ENCODE measurements at regions not wholly inside any gene's neighbourhood (a gene's known extent, or its start where the extent isn't known, plus 50 kb on each side); places are given as distances from the start of the nearest gene placed in this dataset.

GRCh38 chr5:57911438-57911837 is 428.8 kb upstream of the ACTBL2 start:
- DNase-seq (ENCODE audit: low read depth), result no peak
- TF ChIP-seq CTCF (IDR thresholded peaks at IDR 0.05; ENCODE audit: low read depth, low read length, missing control alignments), result no peak
- in situ Hi-C loops (cut with HindIII; ENCODE audit: low sequenced_read_pairs), result no loop called here
- H3K4me3 ChIP-seq (ENCODE audit: low read depth, low read length), result no peak overlapping the region

GRCh38 chr5:57906671-57907070 is 424.1 kb upstream of the ACTBL2 start:
- in situ Hi-C loops (cut with HindIII; ENCODE audit: low sequenced_read_pairs), result no loop called here
- TF ChIP-seq CTCF (IDR thresholded peaks at IDR 0.05; ENCODE audit: low read depth, low read length, missing control alignments), result no peak
- no peak overlapping the region for H3K4me3 ChIP-seq (ENCODE audit: low read depth, low read length)
- no peak for DNase-seq (ENCODE audit: low read depth)

GRCh38 chr5:57903458-57903857 is 420.8 kb upstream of the ACTBL2 start:
- no peak overlapping the region for H3K4me3 ChIP-seq (ENCODE audit: low read depth, low read length)
- no peak for TF ChIP-seq CTCF (IDR thresholded peaks at IDR 0.05; ENCODE audit: low read depth, low read length, missing control alignments)
- no peak for DNase-seq (ENCODE audit: low read depth)
- in situ Hi-C loops (cut with HindIII; ENCODE audit: low sequenced_read_pairs), result no loop called here

GRCh38 chr5:57902095-57902494 is 419.5 kb upstream of the ACTBL2 start:
- no peak overlapping the region for H3K4me3 ChIP-seq (ENCODE audit: low read depth, low read length)
- no peak for DNase-seq (ENCODE audit: low read depth)
- in situ Hi-C loops (cut with HindIII; ENCODE audit: low sequenced_read_pairs), result no loop called here
- no peak for TF ChIP-seq CTCF (IDR thresholded peaks at IDR 0.05; ENCODE audit: low read depth, low read length, missing control alignments)

- TF ChIP-seq CTCF (IDR thresholded peaks at IDR 0.05; ENCODE audit: low read depth, low read length, missing control alignments), result no peak
- in situ Hi-C loops (cut with HindIII; ENCODE audit: low sequenced_read_pairs), result no loop called here
- H3K4me3 ChIP-seq (ENCODE audit: low read depth, low read length), result no peak overlapping the region
- DNase-seq (ENCODE audit: low read depth), result no peak
Measured at GRCh38 chr5:57900381-57900944, 417.9 kb upstream of the ACTBL2 start.

GRCh38 chr5:57896576-57896975 is 414.0 kb upstream of the ACTBL2 start:
- TF ChIP-seq CTCF (IDR thresholded peaks at IDR 0.05; ENCODE audit: low read depth, low read length, missing control alignments), result no peak
- DNase-seq (ENCODE audit: low read depth), result no peak
- in situ Hi-C loops (cut with HindIII; ENCODE audit: low sequenced_read_pairs), result no loop called here
- no peak overlapping the region for H3K4me3 ChIP-seq (ENCODE audit: low read depth, low read length)

GRCh38 chr5:57895766-57896165 is 413.2 kb upstream of the ACTBL2 start:
- no peak for TF ChIP-seq CTCF (IDR thresholded peaks at IDR 0.05; ENCODE audit: low read depth, low read length, missing control alignments)
- peak; percentile 46 for DNase-seq (ENCODE audit: low read depth)
- in situ Hi-C loops (cut with HindIII; ENCODE audit: low sequenced_read_pairs), result no loop called here
- no peak overlapping the region for H3K4me3 ChIP-seq (ENCODE audit: low read depth, low read length)
